GM23248 (cell line): ENCODE measurements at regions not wholly inside any gene's neighbourhood (a gene's known extent, or its start where the extent isn't known, plus 50 kb on each side); places are given as distances from the start of the nearest gene placed in this dataset.

Experiments
- DNase-seq: peaks from one replicate; pipeline ENCODE4 v3.0.0-alpha.2; 2015
- H2AFZ ChIP-seq: fragments of 200-600 bp; sonication (generic); 2 replicates; pipeline ENCODE4 v1.6.1; 2016; ENCODE audit warnings: antibody characterized with exemption
- H3F3A ChIP-seq: fragments of 200-600 bp; sonication (generic); 2 replicates; pipeline ENCODE4 v1.6.1; 2016; ENCODE audit warnings: mild to moderate bottlenecking, antibody characterized with exemption, mixed run types; ENCODE audit not compliant: insufficient read depth
- H3K27ac ChIP-seq: fragments of 200-600 bp; sonication (generic); 2 replicates; pipeline ENCODE4 v1.5.1; 2016; ENCODE audit warnings: mild to moderate bottlenecking
- H3K27me3 ChIP-seq: fragments of 200-600 bp; sonication (generic); replicated peaks from 2 replicates; pipeline ENCODE4 v1.6.1; 2016; ENCODE audit warnings: mild to moderate bottlenecking; ENCODE audit not compliant: insufficient read depth
- H3K36me3 ChIP-seq: fragments of 200-600 bp; sonication (generic); 2 replicates; pipeline ENCODE4 v1.6.1; 2016; ENCODE audit warnings: low read depth, mild to moderate bottlenecking
- H3K4me1 ChIP-seq: fragments of 200-600 bp; sonication (generic); 2 replicates; pipeline ENCODE4 v1.6.1; 2016; ENCODE audit warnings: mild to moderate bottlenecking; ENCODE audit not compliant: insufficient read depth
- H3K4me2 ChIP-seq: fragments of 200-600 bp; sonication (generic); one replicate; pipeline ENCODE4 v1.6.1; 2016; ENCODE audit warnings: mild to moderate bottlenecking; ENCODE audit not compliant: unreplicated experiment
- H3K4me3 ChIP-seq: fragments of 200-600 bp; sonication (generic); 2 replicates; pipeline ENCODE4 v1.5.1; 2016; ENCODE audit warnings: mild to moderate bottlenecking
- H3K79me2 ChIP-seq: fragments of 200-600 bp; sonication (generic); 2 replicates; pipeline ENCODE4 v1.6.1; 2016; ENCODE audit warnings: mild to moderate bottlenecking; ENCODE audit not compliant: insufficient read depth
- H3K9ac ChIP-seq: fragments of 200-600 bp; sonication (generic); 2 replicates; pipeline ENCODE4 v1.6.1; 2016; ENCODE audit warnings: mild to moderate bottlenecking
- H3K9me2 ChIP-seq: fragments of 200-600 bp; sonication (generic); 2 replicates; pipeline ENCODE4 v1.6.1; 2016; ENCODE audit warnings: mixed run types, mild to moderate bottlenecking, moderate library complexity; ENCODE audit not compliant: insufficient read depth
- H3K9me3 ChIP-seq: fragments of 200-600 bp; sonication (generic); one replicate; pipeline ENCODE4 v1.6.1; 2017; ENCODE audit warnings: low read depth
- H4K20me1 ChIP-seq: fragments of 200-600 bp; sonication (generic); 2 replicates; pipeline ENCODE4 v1.6.0; 2016; ENCODE audit not compliant: insufficient read depth
- EZH2 ChIP-seq: fragments of 200-600 bp; sonication (generic); IDR thresholded peaks from 2 replicates; pipeline ENCODE4 v1.6.1; 2018; ENCODE audit warnings: antibody characterized with exemption, mild to moderate bottlenecking; ENCODE audit not compliant: insufficient read depth, poor library complexity, severe bottlenecking
- EZH2phosphoT487 ChIP-seq: fragments of 200-600 bp; sonication (generic); IDR thresholded peaks from 2 replicates; pipeline ENCODE4 v1.6.1; 2018; ENCODE audit warnings: antibody characterized with exemption, moderate library complexity, mild to moderate bottlenecking, low read depth; ENCODE audit not compliant: insufficient read depth
- WGBS, 2 experiments: methylation state at CpG; one replicate each; pipeline ENCODE4 v1.1.6; 2015 to 2017; ENCODE audit warnings: low lambda C conversion rate in 2 of 2, low coverage in 1 of 2; ENCODE audit errors: missing lambda C conversion rate in 2 of 2; 5-methylcytosine and 5-hydroxymethylcytosine counted together
- in situ Hi-C: fragments of 300-500 bp; cut with MboI; formaldehyde crosslinking; loops from 2 replicates; pipeline ENCODE4 v1.15.0; 2020

DNA sequence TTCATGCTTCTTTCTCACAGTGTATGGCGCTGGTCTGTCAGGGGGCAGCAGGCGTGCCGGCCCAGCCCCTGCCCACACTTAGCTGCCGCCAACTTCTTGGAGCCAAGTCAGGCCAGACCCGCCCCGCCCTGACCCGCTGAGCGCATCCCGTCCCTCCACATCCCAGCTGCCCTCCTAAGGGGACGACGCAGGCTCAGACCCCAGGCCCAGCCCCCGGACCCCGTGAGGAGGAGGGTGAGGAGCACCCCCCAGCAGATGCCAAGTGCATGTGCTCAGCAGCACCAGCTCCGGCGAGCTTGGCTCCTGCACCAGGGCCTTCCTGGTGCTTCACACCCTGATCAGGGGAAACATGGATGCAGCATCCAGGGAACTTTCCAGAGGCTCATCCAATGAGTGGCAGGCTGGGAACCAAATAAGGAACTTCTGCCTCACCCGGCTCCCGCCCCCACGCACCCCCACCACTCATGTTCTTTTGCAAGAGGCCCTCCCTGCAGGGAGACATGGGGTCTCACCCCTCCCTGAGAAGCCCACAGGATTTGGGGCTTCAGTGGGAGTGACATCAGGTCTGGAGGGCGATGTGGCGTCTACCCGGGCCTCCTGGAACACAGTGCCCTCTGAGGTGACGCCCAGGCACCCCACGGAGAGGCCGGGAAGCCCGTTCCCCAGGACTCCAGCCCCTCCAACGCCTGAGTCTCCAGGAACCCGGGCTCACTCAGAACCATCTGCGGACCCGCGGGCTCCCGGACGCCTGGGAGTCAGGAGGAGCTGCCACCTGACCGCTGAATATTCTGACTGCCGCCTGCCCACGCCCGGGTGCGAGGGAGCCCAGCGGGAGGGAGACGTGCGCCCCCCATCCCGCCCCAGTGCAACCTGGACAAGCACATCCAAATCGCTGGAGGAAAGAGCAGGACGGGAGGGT, 70.0 kb upstream of the GALNT9 start:
- 38% methylated on average over 33 to 37 of the region's 43 CpGs for WGBS, 2 experiments
- no peaks in the 10 kb centered on the region for H3K4me1 ChIP-seq
- H4K20me1 ChIP-seq = no peaks in the 10 kb centered on the region
- H3K4me3 ChIP-seq = no peak overlapping the region
- no peak overlapping the region for H2AFZ ChIP-seq
- H3K9ac ChIP-seq = no peak overlapping the region
- peaks cover 10% of the 10 kb centered on the region; the same call in 1 of the 2 replicates for H3K27me3 ChIP-seq
- H3K79me2 ChIP-seq = no peaks in the 10 kb centered on the region
- peaks cover 6% of the 10 kb centered on the region for H3F3A ChIP-seq
- no peaks in the 10 kb centered on the region for H3K9me2 ChIP-seq
- no peaks in the 10 kb centered on the region for H3K36me3 ChIP-seq
- TF ChIP-seq EZH2 (no peak), EZH2phosphoT487 (no peak)
- H3K9me3 ChIP-seq = no peaks in the 10 kb centered on the region
- in situ Hi-C loops = no loop called here
- no peak overlapping the region for H3K4me2 ChIP-seq
- H3K27ac ChIP-seq = no peak overlapping the region
- DNase-seq = no peak

DNA sequence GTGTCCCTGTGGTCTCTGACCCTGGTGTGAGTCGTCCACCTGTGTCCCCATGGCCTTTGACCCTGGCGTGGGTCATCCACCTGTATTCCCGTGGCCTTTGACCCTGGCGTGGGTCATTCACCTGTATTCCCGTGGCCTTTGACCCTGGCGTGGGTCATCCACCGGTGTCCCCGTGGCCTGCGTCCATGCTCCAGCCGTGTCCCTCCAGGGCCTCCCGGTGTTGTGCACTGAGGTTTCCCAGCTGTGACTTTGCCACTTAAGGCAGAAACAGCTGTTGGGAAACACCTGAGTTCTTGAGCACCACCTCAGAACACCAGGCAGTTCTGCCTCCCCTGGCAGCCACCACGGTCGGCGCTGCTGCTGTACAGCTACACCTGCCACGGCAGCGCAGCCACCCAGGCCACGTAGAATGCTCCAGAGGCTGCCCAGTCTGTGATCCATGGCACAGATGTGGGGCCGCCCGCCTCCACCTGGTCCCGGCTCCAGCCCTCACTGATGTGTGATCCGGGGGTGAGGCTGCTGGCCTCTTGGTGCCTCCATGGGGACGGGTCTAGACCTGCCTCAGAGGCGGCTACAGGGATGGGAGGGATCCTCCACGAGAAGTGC, 69.1 kb upstream of the GALNT9 start:
- Histone ChIP-seq H4K20me1 (no peaks in the 10 kb centered on the region), H3K79me2 (no peaks in the 10 kb centered on the region), H3K9me3 (no peaks in the 10 kb centered on the region), H3K27me3 (peaks cover 10% of the 10 kb centered on the region; the same call in 1 of the 2 replicates), H3K4me2 (no peak overlapping the region), H3K4me1 (no peaks in the 10 kb centered on the region), H3K4me3 (no peak overlapping the region), H3K9ac (no peak overlapping the region), H3F3A (peaks cover 12% of the 10 kb centered on the region), H3K36me3 (no peaks in the 10 kb centered on the region), H3K27ac (no peak overlapping the region), H3K9me2 (no peaks in the 10 kb centered on the region), H2AFZ (no peak overlapping the region)
- WGBS, 2 experiments = 58% methylated on average over 24 of the region's 24 CpGs
- in situ Hi-C loops = no loop called here
- no peak for DNase-seq
- TF ChIP-seq EZH2phosphoT487 (no peak), EZH2 (no peak)

DNA sequence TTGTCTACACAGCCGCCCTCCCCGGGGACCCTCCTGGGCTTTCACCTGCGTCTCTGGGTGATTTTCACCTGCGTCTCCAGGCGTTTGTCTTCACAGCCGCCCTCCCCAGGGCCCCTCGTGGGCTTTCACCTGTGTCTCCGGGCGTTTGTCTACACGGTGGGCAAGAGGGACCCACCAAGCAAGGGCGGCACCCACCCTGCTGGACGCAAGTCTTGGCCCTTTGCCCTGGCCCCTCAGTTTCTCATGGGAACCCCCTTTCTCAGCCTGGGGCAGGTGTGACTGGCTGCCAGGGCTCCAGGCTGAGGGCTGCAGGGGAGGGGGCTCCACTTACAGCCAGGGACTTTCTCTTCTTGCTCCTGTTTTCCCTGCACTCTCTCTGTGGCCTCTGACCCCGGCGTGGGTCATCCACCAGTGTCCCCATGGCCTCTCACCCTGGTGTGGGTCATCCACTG, 68.6 kb upstream of the GALNT9 start:
- Histone ChIP-seq H3K27ac (no peak overlapping the region), H3K4me2 (no peak overlapping the region), H3K79me2 (no peaks in the 10 kb centered on the region), H3K4me3 (no peak overlapping the region), H2AFZ (no peak overlapping the region), H3K9me3 (no peaks in the 10 kb centered on the region), H3K9me2 (no peaks in the 10 kb centered on the region), H3K4me1 (no peaks in the 10 kb centered on the region), H4K20me1 (no peaks in the 10 kb centered on the region), H3K27me3 (peaks cover 10% of the 10 kb centered on the region; the same call in 1 of the 2 replicates), H3F3A (peaks cover 12% of the 10 kb centered on the region), H3K9ac (no peak overlapping the region), H3K36me3 (no peaks in the 10 kb centered on the region)
- WGBS, 2 experiments = 60 to 75% methylated on average over 12 to 14 of the region's 14 CpGs
- in situ Hi-C loops = no loop called here
- TF ChIP-seq EZH2 = no peak
- TF ChIP-seq EZH2phosphoT487 = no peak
- no peak for DNase-seq

DNA sequence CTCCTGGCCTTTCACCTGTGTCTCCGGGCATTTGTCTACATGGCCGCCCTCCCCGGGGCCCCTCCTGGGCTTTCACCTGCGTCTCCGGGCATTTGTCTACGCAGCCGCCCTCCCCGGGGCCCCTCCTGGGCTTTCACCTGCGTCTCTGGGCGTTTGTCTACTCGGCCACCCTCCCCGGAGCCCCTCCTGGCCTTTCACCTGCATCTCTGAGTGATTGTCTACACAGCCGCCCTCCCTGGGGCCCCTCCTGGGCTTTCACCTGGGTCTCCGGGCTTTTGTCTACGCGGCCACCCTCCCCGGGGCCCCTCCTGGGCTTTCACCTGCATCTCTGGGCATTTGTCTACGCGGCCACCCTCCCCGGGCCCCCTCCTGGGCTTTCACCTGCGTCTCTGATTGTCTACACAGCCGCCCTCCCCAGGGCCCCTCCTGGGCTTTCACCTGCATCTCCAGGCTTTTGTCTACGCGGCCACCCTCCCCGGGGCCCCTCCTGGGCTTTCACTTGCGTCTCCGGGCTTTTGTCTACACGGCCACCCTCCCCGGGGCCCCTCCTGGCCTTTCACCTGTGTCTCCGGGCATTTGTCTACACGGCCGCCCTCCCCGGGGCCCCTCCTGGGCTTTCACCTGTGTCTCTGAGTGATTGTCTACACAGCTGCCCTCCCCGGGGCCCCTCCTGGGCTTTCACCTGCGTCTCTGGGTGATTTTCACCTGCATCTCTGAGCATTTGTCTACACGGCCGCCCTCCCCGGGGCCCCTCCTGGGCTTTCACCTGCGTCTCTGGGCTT, 68.0 kb upstream of the GALNT9 start:
- no peak for TF ChIP-seq EZH2
- no peaks in the 10 kb centered on the region for H3K4me1 ChIP-seq
- no peaks in the 10 kb centered on the region for H3K79me2 ChIP-seq
- peaks cover 12% of the 10 kb centered on the region for H3F3A ChIP-seq
- no peaks in the 10 kb centered on the region for H4K20me1 ChIP-seq
- H3K9ac ChIP-seq = no peak overlapping the region
- 38 to 54% methylated on average over 11 to 39 of the region's 39 CpGs for WGBS, 2 experiments
- no peaks in the 10 kb centered on the region for H3K9me3 ChIP-seq
- H2AFZ ChIP-seq = no peak overlapping the region
- no peaks in the 10 kb centered on the region for H3K9me2 ChIP-seq
- in situ Hi-C loops = no loop called here
- no peak overlapping the region for H3K4me2 ChIP-seq
- DNase-seq = no peak
- H3K27ac ChIP-seq = no peak overlapping the region
- H3K36me3 ChIP-seq = no peaks in the 10 kb centered on the region
- peaks cover 10% of the 10 kb centered on the region; the same call in 1 of the 2 replicates for H3K27me3 ChIP-seq
- H3K4me3 ChIP-seq = no peak overlapping the region
